22Rv1 (cell line): ENCODE measurements at regions not wholly inside any gene's neighbourhood (a gene's known extent, or its start where the extent isn't known, plus 50 kb on each side); places are given as distances from the start of the nearest gene placed in this dataset.

Experiments used
- H3K27ac ChIP-seq: fragments of 450-650 bp; 2 replicates; pipeline ENCODE4 v1.5.1; 2017
- ZFX ChIP-seq: fragments of 450-650 bp; IDR thresholded peaks from 2 replicates; pipeline ENCODE4 v1.6.1; 2017; ENCODE audit warnings: antibody characterized with exemption, borderline replicate concordance
- TF ChIP-seq, protein P1 (sequence below): fragments of 450-650 bp; IDR thresholded peaks from 2 replicates; pipeline ENCODE4 v1.5.1; 2017; ENCODE audit warnings: mild to moderate bottlenecking

- H3K27ac ChIP-seq: no peak overlapping the region
- TF ChIP-seq ZFX: no peak
Measured at GRCh38 chr6:120320481-120321162, 971.1 kb upstream of the MAN1A1 start.

- no peak overlapping the region for H3K27ac ChIP-seq
- TF ChIP-seq ZFX: no peak
- TF ChIP-seq, protein P1, sequence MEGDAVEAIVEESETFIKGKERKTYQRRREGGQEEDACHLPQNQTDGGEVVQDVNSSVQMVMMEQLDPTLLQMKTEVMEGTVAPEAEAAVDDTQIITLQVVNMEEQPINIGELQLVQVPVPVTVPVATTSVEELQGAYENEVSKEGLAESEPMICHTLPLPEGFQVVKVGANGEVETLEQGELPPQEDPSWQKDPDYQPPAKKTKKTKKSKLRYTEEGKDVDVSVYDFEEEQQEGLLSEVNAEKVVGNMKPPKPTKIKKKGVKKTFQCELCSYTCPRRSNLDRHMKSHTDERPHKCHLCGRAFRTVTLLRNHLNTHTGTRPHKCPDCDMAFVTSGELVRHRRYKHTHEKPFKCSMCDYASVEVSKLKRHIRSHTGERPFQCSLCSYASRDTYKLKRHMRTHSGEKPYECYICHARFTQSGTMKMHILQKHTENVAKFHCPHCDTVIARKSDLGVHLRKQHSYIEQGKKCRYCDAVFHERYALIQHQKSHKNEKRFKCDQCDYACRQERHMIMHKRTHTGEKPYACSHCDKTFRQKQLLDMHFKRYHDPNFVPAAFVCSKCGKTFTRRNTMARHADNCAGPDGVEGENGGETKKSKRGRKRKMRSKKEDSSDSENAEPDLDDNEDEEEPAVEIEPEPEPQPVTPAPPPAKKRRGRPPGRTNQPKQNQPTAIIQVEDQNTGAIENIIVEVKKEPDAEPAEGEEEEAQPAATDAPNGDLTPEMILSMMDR: no peak
Measured at GRCh38 chr6:120304223-120304622, 954.7 kb upstream of the MAN1A1 start.

- TF ChIP-seq, protein P1: no peak
- TF ChIP-seq ZFX: no peak
- H3K27ac ChIP-seq: no peak overlapping the region
Measured at GRCh38 chr6:120303527-120303926, 954.0 kb upstream of the MAN1A1 start.

- H3K27ac ChIP-seq: no peak overlapping the region
- no peak for TF ChIP-seq ZFX
- TF ChIP-seq, protein P1: no peak
Measured at GRCh38 chr6:120302041-120302440, 952.5 kb upstream of the MAN1A1 start.

DNA sequence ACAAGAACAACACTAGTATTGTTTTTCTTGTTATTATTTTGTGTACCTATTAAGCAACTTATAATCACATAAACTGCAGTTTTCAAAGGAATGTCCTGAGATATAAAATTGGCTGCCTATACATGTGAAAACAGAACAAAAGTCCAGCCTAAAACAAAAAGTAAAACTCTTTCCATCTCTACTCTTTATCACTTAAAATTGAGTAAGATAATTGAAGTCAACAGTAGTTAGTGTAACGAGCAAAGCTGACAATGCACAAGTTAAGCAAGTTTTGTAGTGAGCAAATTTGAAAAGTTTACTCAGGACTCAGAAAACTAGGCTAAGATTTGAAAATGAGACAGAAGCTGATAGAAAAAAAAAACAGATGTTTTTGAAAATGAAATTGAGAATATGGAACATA lies 941.4 kb upstream of the MAN1A1 start:
- no peak overlapping the region for H3K27ac ChIP-seq
- TF ChIP-seq, protein P1: no peak
- TF ChIP-seq ZFX: no peak

DNA sequence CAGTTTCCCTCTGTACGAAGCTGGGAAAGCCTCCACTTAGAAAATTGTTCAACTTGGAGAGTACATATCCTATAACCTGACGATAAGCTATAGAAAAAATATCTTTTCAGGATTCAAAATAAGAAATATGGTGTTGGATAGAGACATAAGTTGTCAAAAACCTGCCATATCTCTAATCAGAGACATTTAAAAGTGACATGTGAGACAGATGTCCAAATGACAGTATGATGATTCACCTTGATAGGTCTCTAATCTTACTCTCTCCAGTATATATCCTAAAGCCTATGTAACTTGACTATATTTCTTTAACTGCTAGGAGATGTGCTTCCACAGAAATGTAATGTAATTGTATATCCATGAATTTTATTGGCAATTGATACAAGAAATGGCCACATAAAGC lies 932.4 kb upstream of the MAN1A1 start:
- no peak for TF ChIP-seq ZFX
- TF ChIP-seq, protein P1: no peak
- H3K27ac ChIP-seq: no peak overlapping the region

DNA sequence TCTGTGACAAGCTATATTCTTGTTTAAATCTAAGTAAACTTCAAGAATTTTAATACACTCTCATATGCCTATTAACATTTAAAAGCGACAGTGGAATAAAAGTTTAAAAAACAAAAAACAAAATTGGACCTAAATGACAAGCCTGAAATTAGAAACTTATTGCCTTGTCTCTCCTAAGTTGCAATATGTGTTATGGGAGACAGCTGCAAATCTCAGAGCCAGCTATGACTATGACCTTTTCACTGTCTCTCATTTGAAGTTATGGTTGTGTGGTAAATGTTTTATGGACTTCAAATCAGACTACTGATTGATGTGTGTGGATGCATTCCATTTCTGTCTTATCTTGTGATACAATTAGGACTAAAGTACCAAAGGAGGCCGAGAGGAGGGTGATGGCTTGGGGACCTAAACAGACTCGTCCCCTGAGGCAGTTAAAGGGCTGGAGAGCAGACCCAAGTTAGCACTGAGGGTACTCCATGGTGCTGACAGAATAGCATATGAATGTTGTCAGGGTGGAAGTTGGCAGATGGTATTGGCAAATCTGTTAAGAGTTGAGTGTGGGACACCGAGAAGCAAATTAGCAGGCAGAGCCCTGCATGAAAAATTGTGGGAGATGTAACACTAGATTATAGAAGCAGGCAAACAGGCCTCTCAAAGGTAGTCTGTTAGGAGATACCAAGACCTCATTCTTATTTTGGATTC lies 930.1 kb upstream of the MAN1A1 start:
- no peak overlapping the region for H3K27ac ChIP-seq
- TF ChIP-seq ZFX: no peak
- TF ChIP-seq, protein P1: no peak
